ENCODE measurements at regions not wholly inside any gene's neighbourhood (a gene's known extent, or its start where the extent isn't known, plus 50 kb on each side); places are given as distances from the start of the nearest gene placed in this dataset.

DNA sequence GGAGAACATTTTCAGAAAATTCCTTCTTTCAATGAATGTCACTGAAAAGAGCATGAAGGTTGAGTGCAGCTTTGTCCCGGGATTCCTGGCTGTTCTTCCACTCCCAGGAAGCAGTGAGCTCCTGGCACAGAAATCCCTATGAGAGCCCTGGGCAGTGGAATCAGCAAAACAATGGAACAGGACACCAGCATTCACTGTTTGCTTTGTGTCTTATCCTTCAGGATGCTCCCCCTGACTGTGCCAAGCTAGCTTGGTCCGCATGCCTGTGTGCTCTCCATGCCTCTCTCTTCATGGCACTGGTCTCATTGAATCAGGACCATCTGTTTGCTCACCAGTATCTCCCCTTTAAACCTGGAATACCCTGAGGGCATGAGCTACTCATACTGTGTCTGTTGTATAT lies 102.0 kb upstream of the GADL1 start:
- no peak for DNase-seq (ENCODE audit: low read depth)
- no peak overlapping the region for H3K4me3 ChIP-seq (ENCODE audit: low read depth, low read length)
- TF ChIP-seq, protein P1, sequence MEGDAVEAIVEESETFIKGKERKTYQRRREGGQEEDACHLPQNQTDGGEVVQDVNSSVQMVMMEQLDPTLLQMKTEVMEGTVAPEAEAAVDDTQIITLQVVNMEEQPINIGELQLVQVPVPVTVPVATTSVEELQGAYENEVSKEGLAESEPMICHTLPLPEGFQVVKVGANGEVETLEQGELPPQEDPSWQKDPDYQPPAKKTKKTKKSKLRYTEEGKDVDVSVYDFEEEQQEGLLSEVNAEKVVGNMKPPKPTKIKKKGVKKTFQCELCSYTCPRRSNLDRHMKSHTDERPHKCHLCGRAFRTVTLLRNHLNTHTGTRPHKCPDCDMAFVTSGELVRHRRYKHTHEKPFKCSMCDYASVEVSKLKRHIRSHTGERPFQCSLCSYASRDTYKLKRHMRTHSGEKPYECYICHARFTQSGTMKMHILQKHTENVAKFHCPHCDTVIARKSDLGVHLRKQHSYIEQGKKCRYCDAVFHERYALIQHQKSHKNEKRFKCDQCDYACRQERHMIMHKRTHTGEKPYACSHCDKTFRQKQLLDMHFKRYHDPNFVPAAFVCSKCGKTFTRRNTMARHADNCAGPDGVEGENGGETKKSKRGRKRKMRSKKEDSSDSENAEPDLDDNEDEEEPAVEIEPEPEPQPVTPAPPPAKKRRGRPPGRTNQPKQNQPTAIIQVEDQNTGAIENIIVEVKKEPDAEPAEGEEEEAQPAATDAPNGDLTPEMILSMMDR (IDR thresholded peaks at IDR 0.05; ENCODE audit: low read depth, low read length, missing control alignments): no peak
- in situ Hi-C loops (cut with HindIII; ENCODE audit: low sequenced_read_pairs): no loop called here

DNA sequence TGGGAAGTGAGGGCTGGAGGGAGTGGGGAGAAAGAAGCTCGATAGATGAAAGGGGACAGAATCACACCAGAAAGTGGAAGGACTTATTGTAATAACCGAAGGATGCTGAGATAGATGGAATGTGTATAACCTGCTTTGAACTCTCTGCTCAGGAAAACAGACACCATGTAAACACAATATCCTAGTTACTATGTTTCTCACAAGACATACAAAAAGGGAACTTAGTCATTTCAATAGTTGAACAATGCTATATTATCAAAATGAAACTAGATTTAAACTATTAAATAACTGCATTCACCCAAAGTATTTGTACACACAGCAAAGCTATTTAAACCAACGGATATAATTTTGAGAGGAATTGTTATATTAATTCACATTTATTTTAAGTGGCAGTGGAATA lies 108.3 kb upstream of the GADL1 start:
- DNase-seq (ENCODE audit: low read depth): no peak
- TF ChIP-seq, protein P1 (IDR thresholded peaks at IDR 0.05; ENCODE audit: low read depth, low read length, missing control alignments): no peak
- in situ Hi-C loops (cut with HindIII; ENCODE audit: low sequenced_read_pairs): no loop called here
- no peak overlapping the region for H3K4me3 ChIP-seq (ENCODE audit: low read depth, low read length)

DNA sequence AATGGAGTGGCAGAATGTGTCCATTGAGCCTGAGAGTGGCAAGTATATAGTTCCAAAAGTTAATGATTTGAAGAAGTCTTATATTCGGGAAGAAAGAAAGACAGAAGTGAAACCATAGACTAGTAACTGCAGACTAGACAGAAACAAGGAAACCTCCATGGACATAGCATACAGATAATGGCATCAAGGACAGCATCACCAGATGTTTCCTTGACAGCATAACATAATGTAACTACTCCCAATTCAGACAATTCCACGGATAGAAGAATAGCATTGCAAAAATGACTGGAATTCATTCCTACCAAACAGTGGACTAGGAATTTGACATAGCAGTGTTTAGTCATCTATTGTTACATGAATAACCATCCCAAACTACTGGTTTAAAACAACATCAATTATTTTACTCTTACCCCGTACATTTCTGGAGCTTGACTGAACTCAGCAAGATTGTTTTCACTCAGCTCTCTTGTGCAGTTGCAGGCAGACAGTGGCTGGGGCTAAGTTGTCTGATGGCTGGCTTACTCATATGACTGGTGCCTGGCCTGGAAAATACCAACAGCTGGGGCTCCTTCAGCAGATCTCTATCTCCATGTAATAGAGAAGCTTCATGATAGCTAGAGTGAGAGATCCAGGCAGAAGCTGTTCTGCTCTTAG lies 109.7 kb upstream of the GADL1 start:
- in situ Hi-C loops (cut with HindIII; ENCODE audit: low sequenced_read_pairs): no loop called here
- TF ChIP-seq, protein P1 (IDR thresholded peaks at IDR 0.05; ENCODE audit: low read depth, low read length, missing control alignments): no peak
- H3K4me3 ChIP-seq (ENCODE audit: low read depth, low read length): no peak overlapping the region
- DNase-seq (ENCODE audit: low read depth): peak; percentile 74

DNA sequence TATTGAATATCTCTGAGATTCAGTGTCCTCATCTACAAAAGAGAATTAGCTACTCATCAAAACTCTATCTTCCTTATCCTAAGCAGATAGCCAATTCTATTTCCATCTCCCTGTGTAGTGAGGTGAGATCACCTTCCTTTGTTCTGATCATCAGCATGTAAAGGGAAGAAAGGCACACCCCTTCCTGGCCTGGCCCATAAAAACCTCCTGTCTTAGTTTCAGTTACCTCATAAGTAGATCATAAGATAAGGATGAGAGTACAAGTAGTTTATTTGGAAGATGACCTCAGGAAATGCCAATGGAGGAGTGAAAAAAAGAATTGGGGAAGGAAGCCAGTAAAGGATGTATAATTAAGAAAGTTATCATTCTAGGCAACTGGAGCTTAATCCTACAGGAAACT lies 114.5 kb upstream of the GADL1 start:
- no peak for DNase-seq (ENCODE audit: low read depth)
- in situ Hi-C loops (cut with HindIII; ENCODE audit: low sequenced_read_pairs): no loop called here
- no peak overlapping the region for H3K4me3 ChIP-seq (ENCODE audit: low read depth, low read length)
- TF ChIP-seq, protein P1 (IDR thresholded peaks at IDR 0.05; ENCODE audit: low read depth, low read length, missing control alignments): no peak

DNA sequence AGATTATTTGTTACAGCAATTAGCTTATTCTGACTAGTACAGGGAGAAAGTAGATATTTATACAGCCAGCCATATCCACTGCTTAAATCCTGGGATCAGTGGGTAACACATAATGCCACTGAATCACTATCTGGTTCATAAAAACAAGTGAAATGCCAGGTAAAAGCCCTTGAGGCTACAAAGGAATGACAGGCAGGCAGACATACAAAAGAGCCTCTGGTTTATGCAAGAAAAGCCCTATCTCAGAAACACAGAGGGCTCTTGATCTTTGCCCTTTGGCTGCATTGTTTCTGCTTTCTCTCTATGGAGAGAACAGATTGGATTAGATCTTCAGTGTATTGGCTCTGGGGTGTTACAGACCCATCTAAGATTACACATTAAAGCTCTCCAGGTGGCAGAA lies 115.4 kb upstream of the GADL1 start:
- DNase-seq (ENCODE audit: low read depth): no peak
- in situ Hi-C loops (cut with HindIII; ENCODE audit: low sequenced_read_pairs): no loop called here
- TF ChIP-seq, protein P1 (IDR thresholded peaks at IDR 0.05; ENCODE audit: low read depth, low read length, missing control alignments): no peak
- H3K4me3 ChIP-seq (ENCODE audit: low read depth, low read length): no peak overlapping the region

DNA sequence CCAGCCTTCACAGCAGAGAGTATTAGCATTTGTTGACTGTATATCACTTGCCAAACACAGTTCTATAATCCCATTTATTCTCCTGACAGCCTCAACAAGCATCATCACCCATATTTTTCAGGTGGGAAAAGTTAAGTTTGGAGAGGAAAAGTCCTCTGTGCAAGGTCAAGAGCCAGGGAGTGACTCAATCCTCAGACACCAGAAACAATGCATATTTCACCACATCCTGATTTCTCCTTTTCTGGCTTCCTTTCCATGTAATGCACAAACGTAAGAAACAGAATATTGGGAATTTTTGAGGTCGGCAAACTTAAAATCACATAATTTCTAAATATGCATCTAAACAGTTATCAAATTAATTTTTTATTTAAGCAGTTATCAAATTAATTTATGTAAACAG lies 116.0 kb upstream of the GADL1 start:
- H3K4me3 ChIP-seq (ENCODE audit: low read depth, low read length): no peak overlapping the region
- TF ChIP-seq, protein P1 (IDR thresholded peaks at IDR 0.05; ENCODE audit: low read depth, low read length, missing control alignments): no peak
- DNase-seq (ENCODE audit: low read depth): peak; percentile 74
- in situ Hi-C loops (cut with HindIII; ENCODE audit: low sequenced_read_pairs): no loop called here

Measured in astrocyte of the cerebellum (primary cell).